ENCODE measurements at regions not wholly inside any gene's neighbourhood (a gene's known extent, or its start where the extent isn't known, plus 50 kb on each side); places are given as distances from the start of the nearest gene placed in this dataset.
"Not testable (repeated sequence)": the region's sequence is repeated elsewhere in the genome, so short reads cannot be mapped to it uniquely, and the experiment has no call there.

DNA sequence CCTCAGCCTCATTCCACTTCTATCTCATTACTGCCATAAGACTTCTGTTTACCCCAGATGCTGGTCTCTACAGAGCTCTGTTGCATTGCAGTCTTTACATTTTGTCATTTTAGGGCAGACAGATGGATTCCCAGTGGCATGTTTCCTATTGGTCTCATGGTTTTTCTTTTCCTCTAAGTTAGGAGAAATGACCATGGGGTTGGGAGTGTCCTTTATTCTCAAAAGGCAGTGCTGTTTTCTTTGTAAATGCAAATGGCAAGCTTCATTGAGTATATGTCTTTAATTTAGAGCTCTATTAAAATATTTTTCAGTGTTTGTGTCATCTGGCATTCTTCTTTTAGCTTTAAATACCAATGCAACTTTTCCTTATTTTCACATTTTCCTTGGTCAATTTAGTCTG lies 57.0 kb downstream of the MSTN start:
- intact Hi-C loops (cut with micrococcal nuclease): no loop called here
- Histone ChIP-seq H3K4me3 (replicated peaks in 1 of 3; ENCODE audit: low read depth in 2 of 3, low read length in 3 of 3) (no peak overlapping the region), H3K36me3 (replicated peaks in 1 of 2; ENCODE audit: control insufficient read depth in 1 of 2, insufficient read depth in 2 of 2, low read length in 2 of 2) (no peaks in the 10 kb centered on the region), H3K79me2 (ENCODE audit: insufficient read depth, low read length) (no peaks in the 10 kb centered on the region), H3K27me3 (ENCODE audit: control insufficient read depth in 2 of 2, insufficient read depth in 2 of 2, low read length in 2 of 2) (no peaks in the 10 kb centered on the region), H3K4me1 (ENCODE audit: control insufficient read depth in 1 of 2, insufficient read depth in 2 of 2, low read length in 2 of 2) (no peaks in the 10 kb centered on the region), H3K9me3 (replicated peaks in 1 of 2; ENCODE audit: control insufficient read depth in 1 of 2, insufficient read depth in 1 of 2, low read length in 2 of 2) (no peaks in the 10 kb centered on the region), H2AFZ (ENCODE audit: insufficient read depth, low read depth, low read length, poor library complexity, severe bottlenecking) (no peak overlapping the region), H3K4me2 (replicated peaks; ENCODE audit: extremely low read depth, low read length, poor library complexity, severe bottlenecking) (no peak overlapping the region), H3K9ac (ENCODE audit: insufficient read depth, low read length, poor library complexity, severe bottlenecking) (no peak overlapping the region), H4K20me1 (ENCODE audit: insufficient read depth, low read length) (no peaks in the 10 kb centered on the region), H3K27ac (ENCODE audit: low read depth in 1 of 2, low read length in 2 of 2) (no peak overlapping the region)
- Mint-ChIP-seq H3K27ac (no peak overlapping the region), H3K4me1 (no peaks in the 10 kb centered on the region), H3K27me3 (ENCODE audit: low read depth in 3 of 3) (no peaks in the 10 kb centered on the region), H3K9me3 (peaks cover 0 to 14% (median 4%) of the 10 kb centered on the region in 7 donors), H3K36me3 (no peaks in the 10 kb centered on the region), H3K4me3 (no peak overlapping the region)
- TF ChIP-seq, protein P1, sequence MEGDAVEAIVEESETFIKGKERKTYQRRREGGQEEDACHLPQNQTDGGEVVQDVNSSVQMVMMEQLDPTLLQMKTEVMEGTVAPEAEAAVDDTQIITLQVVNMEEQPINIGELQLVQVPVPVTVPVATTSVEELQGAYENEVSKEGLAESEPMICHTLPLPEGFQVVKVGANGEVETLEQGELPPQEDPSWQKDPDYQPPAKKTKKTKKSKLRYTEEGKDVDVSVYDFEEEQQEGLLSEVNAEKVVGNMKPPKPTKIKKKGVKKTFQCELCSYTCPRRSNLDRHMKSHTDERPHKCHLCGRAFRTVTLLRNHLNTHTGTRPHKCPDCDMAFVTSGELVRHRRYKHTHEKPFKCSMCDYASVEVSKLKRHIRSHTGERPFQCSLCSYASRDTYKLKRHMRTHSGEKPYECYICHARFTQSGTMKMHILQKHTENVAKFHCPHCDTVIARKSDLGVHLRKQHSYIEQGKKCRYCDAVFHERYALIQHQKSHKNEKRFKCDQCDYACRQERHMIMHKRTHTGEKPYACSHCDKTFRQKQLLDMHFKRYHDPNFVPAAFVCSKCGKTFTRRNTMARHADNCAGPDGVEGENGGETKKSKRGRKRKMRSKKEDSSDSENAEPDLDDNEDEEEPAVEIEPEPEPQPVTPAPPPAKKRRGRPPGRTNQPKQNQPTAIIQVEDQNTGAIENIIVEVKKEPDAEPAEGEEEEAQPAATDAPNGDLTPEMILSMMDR (IDR thresholded peaks at IDR 0.05): no peak
- no peak for DNase-seq

DNA sequence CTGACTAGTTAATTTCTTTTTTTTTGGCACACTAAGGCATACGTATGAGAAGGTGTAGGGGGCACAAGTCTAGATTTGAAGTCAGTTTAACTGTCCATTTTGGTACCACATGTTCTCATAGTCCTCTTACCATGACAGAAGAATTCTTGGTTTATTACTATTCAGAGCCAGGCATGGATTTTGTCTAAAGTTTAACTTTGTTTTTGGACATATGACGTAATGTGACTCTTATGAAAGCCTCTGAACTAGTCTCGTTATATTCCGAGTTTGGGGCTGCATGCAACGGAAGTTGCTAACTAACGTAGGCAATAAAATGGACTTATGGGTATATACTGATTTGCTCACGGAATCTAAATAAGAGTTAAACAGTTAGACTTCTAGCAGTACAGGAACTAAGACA lies 62.9 kb downstream of the MSTN start:
- no peaks in the 10 kb centered on the region for H3K4me1 ChIP-seq (ENCODE audit: control insufficient read depth in 1 of 2, insufficient read depth in 2 of 2, low read length in 2 of 2)

DNA sequence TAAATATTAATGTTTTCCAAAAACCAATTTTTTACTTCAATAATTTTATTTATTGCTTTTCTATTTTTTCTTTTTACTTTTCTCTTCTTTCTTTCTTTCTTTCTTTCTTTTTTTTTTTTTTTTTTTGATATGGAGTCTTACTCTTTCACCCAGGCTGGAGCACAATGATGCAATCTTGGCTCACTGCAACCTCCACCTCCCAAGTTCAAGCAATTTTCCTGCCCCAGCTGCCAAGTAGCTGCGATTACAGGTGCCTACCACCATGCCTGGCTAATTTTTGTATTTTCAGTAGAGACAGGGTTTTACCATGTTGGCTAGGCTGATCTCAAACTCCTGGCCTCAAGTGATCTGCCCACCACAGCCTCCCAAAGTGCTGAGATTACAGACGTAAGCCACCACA lies 63.9 kb downstream of the MSTN start:
- H3K79me2 ChIP-seq (ENCODE audit: insufficient read depth, low read length); H3K27ac ChIP-seq (ENCODE audit: low read depth in 1 of 2, low read length in 2 of 2); H3K4me3 ChIP-seq (replicated peaks in 1 of 3; ENCODE audit: low read depth in 2 of 3, low read length in 3 of 3); H3K4me1 ChIP-seq (ENCODE audit: control insufficient read depth in 1 of 2, insufficient read depth in 2 of 2, low read length in 2 of 2); H3K4me2 ChIP-seq (replicated peaks; ENCODE audit: extremely low read depth, low read length, poor library complexity, severe bottlenecking); H3K36me3 ChIP-seq (replicated peaks in 1 of 2; ENCODE audit: control insufficient read depth in 1 of 2, insufficient read depth in 2 of 2, low read length in 2 of 2); H4K20me1 ChIP-seq (ENCODE audit: insufficient read depth, low read length); H2AFZ ChIP-seq (ENCODE audit: insufficient read depth, low read depth, low read length, poor library complexity, severe bottlenecking); H3K9ac ChIP-seq (ENCODE audit: insufficient read depth, low read length, poor library complexity, severe bottlenecking); H3K36me3 Mint-ChIP-seq; H3K27me3 Mint-ChIP-seq (ENCODE audit: low read depth in 3 of 3); DNase-seq; H3K27me3 ChIP-seq (ENCODE audit: control insufficient read depth in 2 of 2, insufficient read depth in 2 of 2, low read length in 2 of 2); intact Hi-C loops (cut with micrococcal nuclease); H3K4me1 Mint-ChIP-seq; H3K4me3 Mint-ChIP-seq; H3K27ac Mint-ChIP-seq: not testable (repeated sequence)
- H3K9me3 ChIP-seq (replicated peaks in 1 of 2; ENCODE audit: control insufficient read depth in 1 of 2, insufficient read depth in 1 of 2, low read length in 2 of 2): peaks cover 8 to 16% of the 10 kb centered on the region in 2 donors
- H3K9me3 Mint-ChIP-seq: peaks cover 0 to 39% (median 25%) of the 10 kb centered on the region in 7 donors
- WGBS (ENCODE audit: insufficient coverage): no CpG with 5 or more reads among the region's 2 CpGs

More for the DNA sequence above, 62.9 kb downstream of the MSTN start:
- Histone ChIP-seq H2AFZ (ENCODE audit: insufficient read depth, low read depth, low read length, poor library complexity, severe bottlenecking) (no peak overlapping the region), H3K79me2 (ENCODE audit: insufficient read depth, low read length) (no peaks in the 10 kb centered on the region), H3K9ac (ENCODE audit: insufficient read depth, low read length, poor library complexity, severe bottlenecking) (no peak overlapping the region), H3K9me3 (replicated peaks in 1 of 2; ENCODE audit: control insufficient read depth in 1 of 2, insufficient read depth in 1 of 2, low read length in 2 of 2) (peaks cover 8 to 12% of the 10 kb centered on the region in 2 donors), H3K4me2 (replicated peaks; ENCODE audit: extremely low read depth, low read length, poor library complexity, severe bottlenecking) (no peak overlapping the region), H4K20me1 (ENCODE audit: insufficient read depth, low read length) (no peaks in the 10 kb centered on the region), H3K36me3 (replicated peaks in 1 of 2; ENCODE audit: control insufficient read depth in 1 of 2, insufficient read depth in 2 of 2, low read length in 2 of 2) (no peaks in the 10 kb centered on the region), H3K4me3 (replicated peaks in 1 of 3; ENCODE audit: low read depth in 2 of 3, low read length in 3 of 3) (no peak overlapping the region), H3K27ac (ENCODE audit: low read depth in 1 of 2, low read length in 2 of 2) (no peak overlapping the region), H3K27me3 (ENCODE audit: control insufficient read depth in 2 of 2, insufficient read depth in 2 of 2, low read length in 2 of 2) (no peaks in the 10 kb centered on the region)
- Mint-ChIP-seq H3K4me3 (no peak overlapping the region), H3K27me3 (ENCODE audit: low read depth in 3 of 3) (peaks cover 0 to 2% (median 1%) of the 10 kb centered on the region in 3 donors), H3K4me1 (no peaks in the 10 kb centered on the region), H3K27ac (no peak overlapping the region), H3K9me3 (peaks cover 0 to 35% (median 25%) of the 10 kb centered on the region in 7 donors), H3K36me3 (no peaks in the 10 kb centered on the region)
- DNase-seq: no peak
- intact Hi-C loops (cut with micrococcal nuclease): no loop called here
- TF ChIP-seq, protein P1 (IDR thresholded peaks at IDR 0.05): no peak
- WGBS (ENCODE audit: insufficient coverage): 80% methylated on average over 1 of the region's 7 CpGs

All from CD14-positive monocyte (primary cell).